ENCODE measurements at regions not wholly inside any gene's neighbourhood (a gene's known extent, or its start where the extent isn't known, plus 50 kb on each side); places are given as distances from the start of the nearest gene placed in this dataset.

DNA sequence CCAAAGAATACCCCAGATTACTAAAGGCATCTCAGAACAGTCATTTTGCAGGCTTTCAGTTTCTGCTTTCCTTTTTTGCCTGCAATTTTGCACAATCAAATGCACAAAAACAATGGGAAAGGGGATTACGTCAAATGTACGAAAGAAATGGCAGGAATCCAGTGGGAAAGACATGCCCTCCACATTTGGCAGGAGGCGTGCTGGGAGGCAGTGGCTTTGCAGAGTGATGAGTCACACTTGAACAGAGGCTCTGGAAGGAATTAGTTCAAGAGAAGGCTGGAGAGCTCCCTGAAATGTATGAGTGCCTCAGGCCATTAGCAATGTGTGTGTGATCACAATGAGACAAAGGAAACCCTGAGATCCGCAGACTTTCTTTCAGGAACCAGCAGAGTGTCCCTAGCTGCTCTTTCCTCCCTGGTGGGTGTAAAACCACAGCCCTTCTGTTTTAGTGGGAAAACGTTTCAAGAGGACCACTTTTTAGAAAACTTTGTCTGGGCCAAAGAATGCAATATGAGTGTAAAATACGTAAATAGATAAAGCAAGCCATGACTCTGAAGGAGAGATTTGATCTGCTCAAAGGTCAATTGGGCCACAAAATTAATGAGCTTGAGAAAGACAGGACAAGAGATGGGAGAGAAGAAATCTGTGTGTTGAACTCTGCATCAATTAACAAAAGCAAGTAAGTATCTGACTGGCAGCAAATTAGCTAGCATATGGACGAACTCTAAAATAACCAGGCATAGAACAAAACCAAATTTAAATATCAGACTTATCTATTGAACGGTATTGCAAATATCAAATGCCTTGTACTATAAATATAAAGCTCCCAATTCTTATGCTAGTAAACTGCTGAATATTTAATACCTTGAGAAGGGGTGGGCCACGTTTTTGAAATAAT, 155.4 kb upstream of the PDE3A start:
- DNase-seq: peak; percentile 20

DNA sequence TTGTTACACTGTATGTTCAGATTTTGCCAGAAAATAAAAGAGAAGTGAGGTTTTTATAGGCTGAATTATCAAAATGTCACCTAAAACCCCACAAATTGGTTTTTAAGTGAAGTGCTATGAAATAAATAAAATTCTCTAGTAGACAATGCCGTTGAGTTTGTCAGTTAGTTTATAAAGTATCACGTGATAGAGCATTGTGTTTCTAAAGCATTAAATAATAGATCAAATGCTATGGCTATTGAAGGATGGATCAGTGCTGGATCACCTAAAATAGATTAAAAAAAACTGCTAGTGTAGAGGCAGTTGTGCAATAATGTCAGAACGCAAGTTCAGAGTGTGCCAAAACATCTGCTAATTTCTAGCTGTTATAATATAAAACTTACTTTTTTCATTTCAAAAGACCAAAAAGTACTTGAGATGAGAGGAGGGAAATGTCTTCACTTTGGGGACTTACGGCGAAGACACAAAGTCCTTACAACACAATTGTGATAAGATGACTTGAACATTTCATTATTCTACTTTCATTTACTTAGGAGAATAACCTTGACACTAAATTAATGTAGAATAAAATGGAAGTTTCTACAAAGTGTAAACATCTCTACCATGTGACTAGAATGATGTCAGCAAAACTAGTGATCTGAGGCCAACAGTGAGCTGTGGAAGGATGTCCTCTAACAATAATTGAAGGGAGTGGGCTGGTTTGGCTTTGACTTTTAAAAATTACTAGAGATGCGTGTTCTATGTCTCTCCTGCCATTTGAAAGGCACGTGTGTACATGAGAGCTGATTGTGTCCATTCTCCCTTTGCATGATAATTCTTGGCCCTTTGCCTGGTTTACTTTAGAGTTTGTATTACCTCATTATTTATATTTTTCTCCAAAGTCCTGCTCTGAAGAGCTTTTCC, 154.4 kb upstream of the PDE3A start:
- no peak for DNase-seq

- no peak for DNase-seq
Measured at GRCh38 chr12:20220339-20220738, 148.0 kb upstream of the PDE3A start.

GRCh38 chr12:20232931-20233675, 135.2 kb upstream of the PDE3A start:
- DNase-seq: no peak

DNA sequence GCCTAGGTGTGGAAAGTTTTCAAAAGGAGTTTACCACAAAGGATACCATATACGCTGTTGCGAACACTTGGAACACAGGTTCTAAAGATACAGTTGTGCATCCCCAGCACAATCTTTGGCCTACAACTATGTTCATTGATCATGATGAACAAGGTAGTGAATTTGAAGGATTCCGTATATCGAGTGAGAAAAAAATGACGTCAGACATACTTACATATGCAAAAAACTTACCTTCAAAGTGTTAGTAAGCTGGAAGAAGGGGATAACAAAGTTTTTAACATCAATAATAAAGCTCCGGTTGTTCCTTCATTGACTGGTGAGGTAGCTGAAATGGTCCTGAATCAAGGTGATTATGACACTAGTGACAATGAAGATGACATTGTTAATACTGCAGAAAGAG, 133.9 kb upstream of the PDE3A start:
- no peak for DNase-seq

DNA sequence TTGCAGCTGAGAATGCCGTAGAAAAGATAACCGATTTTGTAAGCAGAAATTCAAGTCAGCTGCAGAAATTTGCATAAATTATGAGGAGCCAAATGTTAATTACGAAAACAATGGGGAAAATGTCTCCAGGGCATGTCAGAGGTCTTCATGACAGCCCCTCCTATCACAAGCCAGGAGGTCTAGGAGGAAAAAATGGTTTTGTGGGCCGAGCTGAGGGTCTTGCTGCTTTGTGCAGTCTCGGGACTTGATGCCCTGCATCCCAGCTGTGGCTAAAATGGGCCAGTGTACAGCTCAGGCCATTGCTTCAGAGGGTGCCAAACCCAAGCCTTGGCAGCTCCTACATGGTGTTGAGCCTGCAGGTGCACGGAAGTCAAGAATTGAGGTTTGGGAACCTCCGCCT, 131.2 kb upstream of the PDE3A start:
- DNase-seq: no peak

DNA sequence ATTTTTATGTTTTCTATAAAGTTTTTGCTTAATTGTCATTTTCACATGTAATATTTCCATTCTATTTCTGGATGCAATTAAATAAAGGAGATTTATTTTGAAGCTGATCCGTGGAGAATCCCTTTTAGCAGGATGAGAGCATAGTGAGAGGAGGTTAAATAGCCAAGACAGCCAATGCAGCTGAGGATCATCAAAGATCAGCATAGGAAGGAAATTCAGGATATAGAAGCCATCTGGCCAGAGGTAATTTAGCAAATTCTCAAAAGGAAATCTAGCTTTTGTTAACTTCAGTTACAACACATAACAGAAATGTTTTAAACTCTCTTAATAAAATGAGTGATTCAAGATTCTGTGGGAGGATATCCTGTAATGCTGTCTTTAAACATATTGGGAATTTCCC, 122.8 kb upstream of the PDE3A start:
- no peak for DNase-seq

GRCh38 chr12:20248646-20249045, 119.7 kb upstream of the PDE3A start:
- DNase-seq: no peak

DNA sequence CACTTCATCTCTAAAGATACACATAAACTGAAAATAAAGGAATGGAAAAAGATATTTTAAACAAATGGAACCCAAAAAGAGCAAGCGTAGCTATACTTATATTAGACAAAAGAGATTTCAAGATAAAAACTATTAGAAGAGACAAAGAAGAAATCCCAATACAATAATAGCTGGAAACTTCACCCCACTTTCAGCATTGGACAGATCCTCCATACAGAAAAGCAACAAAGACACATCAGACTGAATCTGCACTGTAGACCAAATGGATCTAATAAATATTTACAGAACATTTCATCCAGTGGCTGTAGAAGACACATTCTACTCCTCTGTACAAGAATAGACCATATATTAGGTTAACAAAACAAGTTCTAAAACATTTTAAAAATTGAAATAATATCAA, 117.6 kb upstream of the PDE3A start:
- DNase-seq: no peak

DNA sequence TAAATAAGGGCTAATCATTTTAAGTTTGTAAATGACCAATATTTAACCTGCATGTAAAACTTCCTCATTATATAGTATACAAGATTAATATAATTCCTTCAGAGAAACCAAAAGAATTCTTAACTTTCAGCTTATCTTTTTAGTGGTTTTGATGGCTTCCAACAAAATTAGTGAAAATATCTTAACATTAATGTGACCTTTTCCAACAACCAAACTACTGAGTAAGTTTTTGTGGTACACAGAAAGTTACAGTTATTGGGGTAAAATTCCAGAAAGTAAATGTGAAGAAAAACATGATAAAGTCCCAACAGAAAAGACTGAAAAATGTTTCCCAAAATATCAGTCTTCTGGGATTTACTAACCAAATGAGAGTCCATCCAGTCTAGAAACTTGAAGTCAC, 111.0 kb upstream of the PDE3A start:
- no peak for DNase-seq

DNA sequence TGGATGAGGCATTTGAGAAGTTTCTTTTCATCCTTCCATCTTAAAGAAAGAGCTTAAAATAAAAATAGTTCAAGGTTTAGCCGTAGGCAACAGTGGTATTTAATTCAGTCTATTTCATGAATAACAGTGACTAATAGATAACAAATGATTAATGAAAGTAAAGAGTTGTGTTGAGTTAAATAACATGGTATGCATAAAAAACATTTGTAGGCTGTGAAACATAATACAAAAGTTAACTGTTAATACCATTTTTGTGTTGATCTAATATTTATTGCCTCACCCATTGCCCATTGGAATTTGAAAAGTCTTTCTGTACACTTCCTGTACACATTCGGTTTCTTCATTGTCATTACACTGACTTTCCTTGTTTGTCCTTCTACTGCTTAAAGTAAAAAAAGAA, 108.6 kb upstream of the PDE3A start:
- DNase-seq: no peak

DNA sequence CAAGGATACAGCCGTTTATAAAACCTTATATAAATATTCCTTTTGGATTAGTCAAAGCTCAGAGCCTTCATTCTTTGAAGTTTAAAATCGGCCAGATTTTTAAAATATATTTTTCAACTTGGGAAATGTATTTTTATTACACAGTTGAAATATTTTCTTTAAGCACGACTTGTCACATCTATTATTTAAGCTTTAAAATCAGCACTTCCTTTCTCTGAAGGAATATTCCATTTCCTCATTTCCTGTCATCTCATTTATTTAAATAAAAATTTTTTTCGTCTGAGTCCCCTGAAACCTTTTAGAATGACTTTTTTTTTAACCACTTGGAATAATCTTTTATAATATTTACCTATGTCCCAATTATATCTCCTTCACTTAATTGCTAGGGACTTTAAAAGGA, 107.5 kb upstream of the PDE3A start:
- DNase-seq: no peak

DNA sequence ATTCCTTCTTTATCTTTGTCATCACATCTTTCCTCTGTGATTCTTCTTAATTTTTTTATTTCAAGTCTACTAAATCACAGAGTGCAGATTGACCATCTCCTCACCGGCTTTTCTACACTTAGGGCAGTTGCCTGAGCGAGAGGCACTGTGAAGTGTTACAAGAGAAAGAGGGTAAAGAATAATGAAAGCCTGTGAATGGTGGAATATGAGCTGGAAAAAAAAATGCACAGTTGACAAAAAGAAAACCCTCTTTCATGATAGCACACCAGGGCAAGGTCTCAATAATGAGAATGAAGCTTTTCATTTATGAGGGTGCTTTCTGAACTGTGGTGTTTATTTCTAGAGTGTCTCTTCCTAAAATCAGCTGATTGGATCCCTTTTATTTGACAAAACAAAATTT, 106.2 kb upstream of the PDE3A start:
- DNase-seq: no peak

DNA sequence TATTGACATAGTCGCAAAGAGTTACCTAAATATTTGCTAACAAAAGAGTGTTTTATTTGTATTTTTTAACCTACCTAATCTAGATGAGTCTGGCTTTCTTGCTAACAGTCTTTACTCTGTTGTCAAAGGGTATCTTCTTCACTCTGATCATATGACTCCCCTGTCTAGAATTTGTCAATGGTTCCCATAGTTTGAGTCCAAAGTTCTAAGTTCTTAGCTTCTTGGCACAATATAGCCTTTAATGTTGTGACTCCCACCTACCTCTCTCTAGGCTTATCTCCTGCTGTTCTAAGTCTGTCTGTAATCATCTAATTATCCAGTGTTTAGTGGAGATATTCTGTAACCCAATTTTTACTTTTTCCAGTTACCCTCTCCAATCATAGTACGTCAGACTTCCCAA, 104.3 kb upstream of the PDE3A start:
- DNase-seq: no peak

GRCh38 chr12:20264608-20265114, 103.7 kb upstream of the PDE3A start:
- no peak for DNase-seq

DNA sequence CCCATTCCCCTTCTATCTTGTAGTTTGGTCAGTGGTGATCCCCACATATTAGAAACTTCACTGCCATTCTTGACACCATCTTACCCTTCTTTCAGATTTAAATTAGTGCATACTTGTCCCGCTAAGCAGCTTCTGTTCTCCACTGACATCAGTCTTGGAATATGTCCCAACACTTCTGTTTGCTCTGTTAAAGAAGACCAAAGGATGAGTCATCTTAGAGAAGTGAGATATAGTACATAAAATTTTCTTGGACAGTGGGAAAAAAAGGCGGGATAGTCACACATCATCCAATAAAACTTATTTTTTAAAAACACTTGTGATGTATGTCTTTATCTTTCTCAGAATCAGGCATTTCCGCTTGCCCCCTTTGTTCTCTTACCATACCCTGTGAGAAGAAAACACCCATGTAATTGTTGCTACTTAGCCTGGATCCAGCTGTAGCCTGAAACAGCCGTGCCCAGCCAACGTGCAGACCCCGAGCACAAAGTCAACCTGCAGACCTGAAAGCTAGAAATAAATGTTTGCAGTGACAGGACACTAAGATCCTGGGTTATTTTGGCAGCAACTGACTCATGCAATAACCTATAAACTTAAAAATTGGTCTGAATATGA, 100.1 kb upstream of the PDE3A start:
- DNase-seq: no peak

DNA sequence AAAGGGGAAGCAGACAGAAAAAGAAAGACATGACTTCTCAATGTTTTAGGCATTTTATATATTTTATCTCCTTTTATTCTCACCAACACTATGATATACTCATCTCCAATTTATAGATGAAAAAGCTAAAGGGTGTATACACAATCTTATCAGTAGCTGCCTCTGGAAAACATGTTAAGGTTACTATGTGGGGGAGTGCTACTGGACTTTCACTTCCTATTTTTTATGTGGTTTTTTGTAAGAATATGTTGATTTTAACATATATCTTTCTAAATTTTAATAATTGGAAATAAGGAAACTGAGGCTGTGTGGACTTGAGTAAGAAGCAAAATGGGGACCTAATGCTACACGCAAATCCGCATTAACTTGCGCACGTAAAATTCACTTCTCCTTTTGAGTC, 99.6 kb upstream of the PDE3A start:
- DNase-seq: no peak

GRCh38 chr12:20269337-20270067, 98.8 kb upstream of the PDE3A start:
- DNase-seq: no peak

DNA sequence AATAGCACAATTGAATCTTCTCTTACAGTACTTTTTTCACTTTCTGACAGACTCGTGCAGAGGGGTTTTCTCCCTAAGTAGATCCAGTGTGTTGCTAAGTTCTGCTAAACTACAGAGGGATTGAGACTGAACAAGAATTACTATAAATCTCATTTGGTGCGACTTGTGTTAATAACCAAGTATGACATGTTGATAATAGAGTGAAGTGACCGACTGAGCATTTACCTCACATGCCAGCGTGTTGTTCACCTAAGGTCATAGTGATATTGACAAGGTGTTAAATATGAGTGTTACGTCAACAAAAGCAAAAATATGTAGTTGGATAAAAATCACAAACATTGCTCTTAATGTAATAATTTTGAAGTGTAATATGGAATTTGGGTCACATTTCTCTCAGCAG, 97.8 kb upstream of the PDE3A start:
- no peak for DNase-seq

- DNase-seq: no peak
Measured at GRCh38 chr12:20272161-20272560, 96.2 kb upstream of the PDE3A start.

GRCh38 chr12:20272801-20273200, 95.5 kb upstream of the PDE3A start:
- DNase-seq: no peak

- DNase-seq: no peak
Measured at GRCh38 chr12:20274008-20274407, 94.3 kb upstream of the PDE3A start.
